HG02798 (cell line): ENCODE measurements at regions not wholly inside any gene's neighbourhood (a gene's known extent, or its start where the extent isn't known, plus 50 kb on each side); places are given as distances from the start of the nearest gene placed in this dataset.

Experiments
- ATAC-seq: cut with Tn5 transposase; IDR thresholded peaks from one replicate; pipeline ENCODE4 v1.9.1; 2021; ENCODE audit warnings: mild to moderate bottlenecking; ENCODE audit not compliant: unreplicated experiment, poor library complexity

GRCh38 chr2:18503376-18504228 lies 56.9 kb downstream of the RDH14 start:
- ATAC-seq: no peak

GRCh38 chr2:18502142-18502541 lies 58.3 kb downstream of the RDH14 start:
- no peak for ATAC-seq

GRCh38 chr2:18501729-18502128 lies 58.7 kb downstream of the RDH14 start:
- ATAC-seq: no peak

- ATAC-seq: no peak
These were observed 59.3 kb downstream of the RDH14 start for GRCh38 chr2:18501156-18501555.

- ATAC-seq: no peak
These were observed 60.1 kb downstream of the RDH14 start for GRCh38 chr2:18500333-18500732.

- ATAC-seq: no peak
These were observed 61.9 kb downstream of the RDH14 start for GRCh38 chr2:18498531-18498930.

- no peak for ATAC-seq
These were observed 63.9 kb downstream of the RDH14 start for GRCh38 chr2:18496516-18496915.

GRCh38 chr2:18495058-18495457 lies 65.4 kb downstream of the RDH14 start:
- no peak for ATAC-seq

- no peak for ATAC-seq
These were observed 67.7 kb downstream of the RDH14 start for GRCh38 chr2:18492721-18493120.

- no peak for ATAC-seq
These were observed 68.9 kb downstream of the RDH14 start for GRCh38 chr2:18491577-18491976.

- ATAC-seq: no peak
These were observed 69.6 kb downstream of the RDH14 start for GRCh38 chr2:18490901-18491300.

GRCh38 chr2:18487106-18487913 lies 73.1 kb downstream of the RDH14 start:
- no peak for ATAC-seq

GRCh38 chr2:18484625-18485024 lies 75.8 kb downstream of the RDH14 start:
- ATAC-seq: no peak

GRCh38 chr2:18483896-18484295 lies 76.6 kb downstream of the RDH14 start:
- no peak for ATAC-seq

- no peak for ATAC-seq
These were observed 77.8 kb downstream of the RDH14 start for GRCh38 chr2:18482666-18483065.

GRCh38 chr2:18479947-18480369 lies 80.5 kb downstream of the RDH14 start:
- no peak for ATAC-seq

GRCh38 chr2:18477293-18477692 lies 83.2 kb downstream of the RDH14 start:
- ATAC-seq: no peak

GRCh38 chr2:18476484-18476883 lies 84.0 kb downstream of the RDH14 start:
- ATAC-seq: no peak

GRCh38 chr2:18475884-18476283 lies 84.6 kb downstream of the RDH14 start:
- no peak for ATAC-seq

- no peak for ATAC-seq
These were observed 85.8 kb downstream of the RDH14 start for GRCh38 chr2:18474700-18475099.
